Central memory CD8-positive, alpha-beta T cell (primary cell): ENCODE measurements at regions not wholly inside any gene's neighbourhood (a gene's known extent, or its start where the extent isn't known, plus 50 kb on each side); places are given as distances from the start of the nearest gene placed in this dataset.

ENCODE experiments used
- ATAC-seq: fragments of 150-1000 bp; cut with Tn5 transposase; replicated peaks from 2 replicates; pipeline ENCODE4 v1.10.0; 2022; ENCODE audit warnings: mild to moderate bottlenecking, moderate FRiP score, moderate number of reproducible peaks; ENCODE audit not compliant: poor library complexity, severe bottlenecking; ENCODE audit errors: extremely low read depth
- DNase-seq, 2 donors: peaks; one replicate each; pipeline ENCODE4 v3.0.0; 2021; ENCODE audit warnings: low spot score in 2 of 2
- H3K27ac Mint-ChIP-seq: one replicate; pipeline ENCODE4 v1.8.0; 2022; ENCODE audit warnings: low read depth, mild to moderate bottlenecking, moderate library complexity, mixed read lengths
- H3K27me3 Mint-ChIP-seq: one replicate; pipeline ENCODE4 v1.8.0; 2022; ENCODE audit warnings: mixed read lengths
- H3K36me3 Mint-ChIP-seq: one replicate; pipeline ENCODE4 v1.8.0; 2022; ENCODE audit warnings: mild to moderate bottlenecking, moderate library complexity, mixed read lengths; ENCODE audit not compliant: insufficient read depth
- H3K4me1 Mint-ChIP-seq: one replicate; pipeline ENCODE4 v1.8.0; 2022; ENCODE audit warnings: mixed read lengths
- H3K4me3 Mint-ChIP-seq: one replicate; pipeline ENCODE4 v1.8.0; 2022; ENCODE audit warnings: mild to moderate bottlenecking, moderate library complexity, mixed read lengths
- H3K9me3 Mint-ChIP-seq: one replicate; pipeline ENCODE4 v1.8.0; 2022; ENCODE audit warnings: mixed read lengths

- Mint-ChIP-seq H3K9me3 (peaks cover 12% of the 10 kb centered on the region), H3K4me1 (no peaks in the 10 kb centered on the region), H3K27ac (no peak overlapping the region), H3K27me3 (no peaks in the 10 kb centered on the region), H3K36me3 (no peaks in the 10 kb centered on the region), H3K4me3 (no peak overlapping the region)
- no peak for ATAC-seq
- DNase-seq, result no peak
These were observed 637.9 kb downstream of the NLGN4Y start for GRCh38 chrY:15162211-15162610.

- Mint-ChIP-seq H3K27me3 (peaks cover 16% of the 10 kb centered on the region), H3K36me3 (no peaks in the 10 kb centered on the region), H3K4me1 (no peaks in the 10 kb centered on the region), H3K9me3 (no peaks in the 10 kb centered on the region), H3K27ac (no peak overlapping the region), H3K4me3 (no peak overlapping the region)
- DNase-seq, result no peak
- no peak for ATAC-seq
These were observed 655.6 kb downstream of the NLGN4Y start for GRCh38 chrY:15179890-15180289.

GRCh38 chrY:15229056-15229455, 704.7 kb downstream of the NLGN4Y start:
- DNase-seq, result no peak
- H3K27ac Mint-ChIP-seq, result no peak overlapping the region
- peaks cover 12% of the 10 kb centered on the region for H3K9me3 Mint-ChIP-seq
- no peaks in the 10 kb centered on the region for H3K4me1 Mint-ChIP-seq
- no peak overlapping the region for H3K4me3 Mint-ChIP-seq
- H3K36me3 Mint-ChIP-seq, result no peaks in the 10 kb centered on the region
- no peak for ATAC-seq
- peaks cover 12% of the 10 kb centered on the region for H3K27me3 Mint-ChIP-seq

GRCh38 chrY:15239596-15240132, 715.3 kb downstream of the NLGN4Y start:
- DNase-seq, result no peak
- Mint-ChIP-seq H3K36me3 (no peaks in the 10 kb centered on the region), H3K4me3 (no peak overlapping the region), H3K27ac (no peak overlapping the region), H3K27me3 (no peaks in the 10 kb centered on the region), H3K4me1 (no peaks in the 10 kb centered on the region), H3K9me3 (no peaks in the 10 kb centered on the region)
- ATAC-seq, result no peak

GRCh38 chrY:15259286-15259685, 735.0 kb downstream of the NLGN4Y start:
- Mint-ChIP-seq H3K36me3 (peaks cover 1% of the 10 kb centered on the region), H3K9me3 (peaks cover 10% of the 10 kb centered on the region), H3K4me1 (no peaks in the 10 kb centered on the region), H3K27me3 (peaks cover 11% of the 10 kb centered on the region), H3K4me3 (no peak overlapping the region), H3K27ac (no peak overlapping the region)
- ATAC-seq (no peak), DNase-seq (no peak)

GRCh38 chrY:15286572-15286971, 762.2 kb downstream of the NLGN4Y start:
- ATAC-seq (no peak), DNase-seq (no peak)
- Mint-ChIP-seq H3K4me3 (no peak overlapping the region), H3K9me3 (peaks cover 5% of the 10 kb centered on the region), H3K36me3 (no peaks in the 10 kb centered on the region), H3K27me3 (peaks cover 9% of the 10 kb centered on the region), H3K27ac (no peak overlapping the region), H3K4me1 (no peaks in the 10 kb centered on the region)

GRCh38 chrY:15289821-15290220, 765.5 kb downstream of the NLGN4Y start:
- DNase-seq, result no peak
- Mint-ChIP-seq H3K4me3 (no peak overlapping the region), H3K4me1 (no peaks in the 10 kb centered on the region), H3K9me3 (peaks cover 5% of the 10 kb centered on the region), H3K36me3 (peaks cover 2% of the 10 kb centered on the region), H3K27ac (no peak overlapping the region), H3K27me3 (no peaks in the 10 kb centered on the region)
- no peak for ATAC-seq

GRCh38 chrY:15292881-15293280, 768.6 kb downstream of the NLGN4Y start:
- ATAC-seq, result no peak
- Mint-ChIP-seq H3K4me1 (no peaks in the 10 kb centered on the region), H3K9me3 (peaks cover 5% of the 10 kb centered on the region), H3K27me3 (no peaks in the 10 kb centered on the region), H3K27ac (no peak overlapping the region), H3K36me3 (peaks cover 2% of the 10 kb centered on the region), H3K4me3 (no peak overlapping the region)
- DNase-seq, result no peak

GRCh38 chrY:15301879-15302278, 777.5 kb downstream of the NLGN4Y start:
- no peak overlapping the region for H3K4me3 Mint-ChIP-seq
- no peak for DNase-seq
- no peaks in the 10 kb centered on the region for H3K9me3 Mint-ChIP-seq
- H3K4me1 Mint-ChIP-seq, result no peaks in the 10 kb centered on the region
- no peak overlapping the region for H3K27ac Mint-ChIP-seq
- ATAC-seq, result no peak
- H3K27me3 Mint-ChIP-seq, result no peaks in the 10 kb centered on the region
- H3K36me3 Mint-ChIP-seq, result no peaks in the 10 kb centered on the region

- no peak for ATAC-seq
- Mint-ChIP-seq H3K27me3 (no peaks in the 10 kb centered on the region), H3K27ac (no peak overlapping the region), H3K9me3 (peaks cover 6% of the 10 kb centered on the region), H3K4me3 (no peak overlapping the region), H3K36me3 (no peaks in the 10 kb centered on the region), H3K4me1 (no peaks in the 10 kb centered on the region)
- no peak for DNase-seq
These were observed 787.8 kb downstream of the NLGN4Y start for GRCh38 chrY:15312166-15312565.

- no peaks in the 10 kb centered on the region for H3K9me3 Mint-ChIP-seq
- H3K36me3 Mint-ChIP-seq, result no peaks in the 10 kb centered on the region
- H3K4me1 Mint-ChIP-seq, result no peaks in the 10 kb centered on the region
- DNase-seq, result no peak
- no peak for ATAC-seq
- peaks cover 25% of the 10 kb centered on the region for H3K27me3 Mint-ChIP-seq
- H3K27ac Mint-ChIP-seq, result no peak overlapping the region
- no peak overlapping the region for H3K4me3 Mint-ChIP-seq
These were observed 799.9 kb downstream of the NLGN4Y start for GRCh38 chrY:15324189-15324588.

GRCh38 chrY:15325201-15325600, 800.9 kb downstream of the NLGN4Y start:
- H3K4me1 Mint-ChIP-seq, result no peaks in the 10 kb centered on the region
- H3K36me3 Mint-ChIP-seq, result no peaks in the 10 kb centered on the region
- ATAC-seq, result no peak
- H3K9me3 Mint-ChIP-seq, result no peaks in the 10 kb centered on the region
- peaks cover 15% of the 10 kb centered on the region for H3K27me3 Mint-ChIP-seq
- no peak overlapping the region for H3K4me3 Mint-ChIP-seq
- H3K27ac Mint-ChIP-seq, result no peak overlapping the region
- DNase-seq, result no peak

- Mint-ChIP-seq H3K4me3 (no peak overlapping the region), H3K4me1 (no peaks in the 10 kb centered on the region), H3K9me3 (no peaks in the 10 kb centered on the region), H3K27me3 (peaks cover 9% of the 10 kb centered on the region), H3K36me3 (no peaks in the 10 kb centered on the region), H3K27ac (no peak overlapping the region)
- DNase-seq (no peak), ATAC-seq (no peak)
These were observed 802.3 kb downstream of the NLGN4Y start for GRCh38 chrY:15326673-15327072.

GRCh38 chrY:15328848-15329247, 804.5 kb downstream of the NLGN4Y start:
- no peaks in the 10 kb centered on the region for H3K4me1 Mint-ChIP-seq
- no peaks in the 10 kb centered on the region for H3K27me3 Mint-ChIP-seq
- no peak overlapping the region for H3K4me3 Mint-ChIP-seq
- no peaks in the 10 kb centered on the region for H3K9me3 Mint-ChIP-seq
- H3K36me3 Mint-ChIP-seq, result no peaks in the 10 kb centered on the region
- H3K27ac Mint-ChIP-seq, result no peak overlapping the region
- DNase-seq (no peak), ATAC-seq (no peak)
